AG10803 (cell line): ENCODE measurements at regions not wholly inside any gene's neighbourhood (a gene's known extent, or its start where the extent isn't known, plus 50 kb on each side); places are given as distances from the start of the nearest gene placed in this dataset.

Experiments used
- DNase-seq: peaks from one replicate; pipeline ENCODE4 v3.0.0; 2010; ENCODE audit warnings: low read depth
- H3K4me3 ChIP-seq: 2 replicates; pipeline ENCODE4 v1.5.1; 2011; ENCODE audit warnings: mild to moderate bottlenecking, low read length, control low read depth
- TF ChIP-seq, protein P1 (sequence below): conservative IDR thresholded peaks from 2 replicates; pipeline ENCODE4 v1.5.1; 2011; ENCODE audit warnings: mild to moderate bottlenecking, low read length, control low read depth, inconsistent platforms

DNA sequence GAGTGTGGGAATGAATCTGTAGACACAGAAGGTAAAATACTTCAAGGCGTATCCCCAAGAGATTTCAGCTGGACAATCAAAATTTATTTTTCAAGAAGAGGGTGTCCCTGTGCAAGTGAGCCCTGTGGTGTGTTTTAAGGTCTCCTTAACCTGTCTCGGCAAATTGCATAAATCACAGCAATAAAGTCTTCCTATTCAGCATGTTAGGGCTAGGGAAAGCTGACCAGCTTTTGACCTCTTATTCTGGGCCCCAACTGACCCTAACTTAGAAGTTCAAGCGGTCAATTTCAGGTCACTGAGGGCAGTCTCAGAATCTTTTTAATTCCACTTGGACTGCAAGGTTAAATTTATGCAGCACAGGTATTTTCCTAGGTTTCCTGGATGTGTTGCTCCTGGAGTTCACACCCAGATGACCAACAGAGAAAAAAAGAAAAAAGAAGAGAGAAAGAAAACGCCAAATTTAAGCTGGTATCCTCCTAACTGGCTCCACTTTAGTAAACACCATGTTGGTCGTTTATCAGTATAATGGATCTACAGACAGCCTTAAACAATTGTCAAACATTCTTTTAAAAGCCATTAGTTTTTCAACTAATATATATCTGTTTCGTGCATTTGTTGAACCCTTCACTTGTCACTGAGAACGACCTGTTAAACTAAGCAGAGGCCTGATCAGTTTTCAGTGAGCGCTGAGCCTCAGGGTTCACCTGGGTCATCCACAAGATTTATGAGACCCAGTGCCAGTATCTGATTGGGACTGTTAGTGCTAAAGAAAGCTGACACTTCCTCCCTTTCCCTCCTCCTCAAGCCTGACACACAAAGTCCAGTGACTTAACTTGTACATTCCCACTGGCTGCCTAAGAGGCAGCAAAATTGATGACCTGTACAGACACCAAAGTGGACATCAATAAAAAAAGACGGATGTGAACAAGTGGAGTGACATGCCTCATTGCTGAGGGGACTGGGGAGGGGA, 546.1 kb downstream of the NR2F1-AS1 start:
- TF ChIP-seq, protein P1, sequence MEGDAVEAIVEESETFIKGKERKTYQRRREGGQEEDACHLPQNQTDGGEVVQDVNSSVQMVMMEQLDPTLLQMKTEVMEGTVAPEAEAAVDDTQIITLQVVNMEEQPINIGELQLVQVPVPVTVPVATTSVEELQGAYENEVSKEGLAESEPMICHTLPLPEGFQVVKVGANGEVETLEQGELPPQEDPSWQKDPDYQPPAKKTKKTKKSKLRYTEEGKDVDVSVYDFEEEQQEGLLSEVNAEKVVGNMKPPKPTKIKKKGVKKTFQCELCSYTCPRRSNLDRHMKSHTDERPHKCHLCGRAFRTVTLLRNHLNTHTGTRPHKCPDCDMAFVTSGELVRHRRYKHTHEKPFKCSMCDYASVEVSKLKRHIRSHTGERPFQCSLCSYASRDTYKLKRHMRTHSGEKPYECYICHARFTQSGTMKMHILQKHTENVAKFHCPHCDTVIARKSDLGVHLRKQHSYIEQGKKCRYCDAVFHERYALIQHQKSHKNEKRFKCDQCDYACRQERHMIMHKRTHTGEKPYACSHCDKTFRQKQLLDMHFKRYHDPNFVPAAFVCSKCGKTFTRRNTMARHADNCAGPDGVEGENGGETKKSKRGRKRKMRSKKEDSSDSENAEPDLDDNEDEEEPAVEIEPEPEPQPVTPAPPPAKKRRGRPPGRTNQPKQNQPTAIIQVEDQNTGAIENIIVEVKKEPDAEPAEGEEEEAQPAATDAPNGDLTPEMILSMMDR, result no peak
- H3K4me3 ChIP-seq, result no peak overlapping the region
- DNase-seq, result no peak

DNA sequence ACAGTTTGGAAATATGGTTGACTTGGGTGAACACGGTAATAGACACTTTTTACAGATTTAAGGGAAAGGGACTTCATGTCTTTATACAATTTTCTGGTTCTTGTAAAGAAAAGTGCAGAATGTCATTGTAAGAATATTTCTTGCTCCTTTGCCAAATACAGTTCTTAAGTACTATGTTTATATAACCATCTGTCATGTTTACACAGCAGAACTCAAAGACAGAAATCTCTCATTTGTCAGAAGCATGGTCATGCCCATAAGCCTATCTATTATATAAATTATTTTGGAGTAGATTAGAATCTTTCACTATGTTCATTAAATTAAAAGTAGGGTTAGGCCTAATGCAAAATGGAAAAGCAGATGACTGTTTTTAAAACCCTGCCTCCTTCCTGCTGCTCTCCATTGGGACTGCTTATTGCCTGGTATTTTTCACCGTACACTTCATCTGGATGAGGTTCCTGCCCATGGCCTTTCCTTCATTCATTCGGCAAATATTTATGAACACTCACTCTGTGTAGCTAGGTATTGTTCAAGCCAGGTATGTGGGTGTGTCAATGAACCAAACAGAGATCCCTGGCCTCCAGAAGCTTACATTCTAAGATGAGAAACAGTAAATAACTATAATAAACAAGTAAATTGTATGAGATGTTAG, 558.1 kb downstream of the NR2F1-AS1 start:
- H3K4me3 ChIP-seq, result no peak overlapping the region
- DNase-seq, result no peak
- TF ChIP-seq, protein P1, result no peak

DNA sequence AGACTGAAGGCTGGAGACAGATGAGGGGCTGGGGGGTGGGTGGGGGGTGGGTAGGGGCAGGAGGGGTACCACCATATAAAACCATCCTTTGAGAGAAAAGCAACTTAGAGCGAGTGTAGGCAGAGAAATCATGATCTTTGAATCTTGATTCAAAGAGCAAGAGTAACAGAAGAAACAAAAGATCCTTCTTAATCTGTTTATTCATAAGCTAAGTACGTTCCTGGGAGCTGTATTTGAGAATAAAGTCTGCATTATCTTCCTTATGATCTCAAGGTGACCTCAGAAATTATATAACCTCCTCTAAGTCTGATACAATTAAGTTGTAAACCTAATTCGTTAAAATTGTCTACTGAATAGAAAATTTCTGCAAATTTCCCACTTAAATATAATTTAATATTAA, 558.8 kb downstream of the NR2F1-AS1 start:
- DNase-seq, result no peak
- H3K4me3 ChIP-seq, result no peak overlapping the region
- TF ChIP-seq, protein P1, result no peak

DNA sequence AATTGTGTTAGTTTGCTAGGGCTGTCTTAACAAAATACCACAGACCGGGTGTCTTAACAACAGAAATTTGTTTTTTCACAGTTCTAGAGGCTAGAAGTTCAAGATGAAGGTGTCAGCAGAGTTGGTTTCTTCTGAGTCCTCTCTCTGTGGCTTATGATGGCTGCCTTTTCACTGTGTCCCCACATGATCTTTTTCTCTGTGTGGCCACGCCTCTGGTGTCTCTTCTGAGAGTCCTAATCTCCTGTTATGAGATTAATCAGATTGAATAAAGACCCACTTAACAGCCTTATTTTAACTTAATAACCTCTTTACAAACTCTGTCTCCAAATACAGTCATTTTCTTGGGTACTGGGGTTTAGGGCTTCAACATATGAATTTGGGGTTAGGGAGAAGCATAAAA, 561.1 kb downstream of the NR2F1-AS1 start:
- TF ChIP-seq, protein P1, result no peak
- DNase-seq, result no peak
- no peak overlapping the region for H3K4me3 ChIP-seq

DNA sequence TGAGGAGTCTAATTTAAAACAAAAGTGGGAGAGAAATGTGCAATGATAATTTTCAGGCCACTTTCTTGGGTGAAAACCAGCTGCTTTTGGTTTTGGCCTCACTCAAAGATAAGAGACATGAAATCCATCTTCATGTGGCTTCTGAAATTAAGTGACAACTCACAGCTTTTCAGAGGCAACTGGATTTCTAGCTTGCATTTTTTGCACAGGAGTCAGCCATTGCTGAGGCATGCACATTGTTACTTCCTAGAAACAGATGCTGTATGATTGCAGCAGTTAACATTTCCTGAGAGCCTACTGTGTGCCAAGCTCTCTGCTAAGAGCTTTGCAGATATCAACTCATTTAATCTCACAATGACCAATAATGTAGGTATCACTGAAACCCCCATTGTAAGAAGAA, 562.6 kb downstream of the NR2F1-AS1 start:
- no peak overlapping the region for H3K4me3 ChIP-seq
- DNase-seq, result peak; percentile 54
- TF ChIP-seq, protein P1, result no peak

DNA sequence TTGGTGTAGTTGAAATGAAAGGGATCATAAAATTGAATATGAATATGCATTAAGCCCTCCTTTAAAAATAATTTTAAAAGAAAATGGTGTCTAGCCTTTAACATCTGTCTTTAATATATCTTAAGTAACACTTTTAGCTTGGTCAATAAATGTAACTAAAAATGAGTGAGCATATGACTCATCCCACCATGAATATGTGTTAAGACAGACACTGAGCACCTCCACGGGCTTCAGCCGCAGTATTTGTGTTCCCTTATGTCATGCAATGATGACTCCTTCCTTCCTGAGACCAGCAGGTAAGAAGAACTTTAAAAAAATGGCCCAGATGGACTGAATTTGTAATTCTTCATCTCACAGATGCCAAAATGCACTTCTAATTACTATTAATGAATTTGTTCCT, 563.2 kb downstream of the NR2F1-AS1 start:
- H3K4me3 ChIP-seq, result no peak overlapping the region
- peak; percentile 74 for DNase-seq
- TF ChIP-seq, protein P1, result no peak
